ENCODE measurements at regions not wholly inside any gene's neighbourhood (a gene's known extent, or its start where the extent isn't known, plus 50 kb on each side); places are given as distances from the start of the nearest gene placed in this dataset.

DNA sequence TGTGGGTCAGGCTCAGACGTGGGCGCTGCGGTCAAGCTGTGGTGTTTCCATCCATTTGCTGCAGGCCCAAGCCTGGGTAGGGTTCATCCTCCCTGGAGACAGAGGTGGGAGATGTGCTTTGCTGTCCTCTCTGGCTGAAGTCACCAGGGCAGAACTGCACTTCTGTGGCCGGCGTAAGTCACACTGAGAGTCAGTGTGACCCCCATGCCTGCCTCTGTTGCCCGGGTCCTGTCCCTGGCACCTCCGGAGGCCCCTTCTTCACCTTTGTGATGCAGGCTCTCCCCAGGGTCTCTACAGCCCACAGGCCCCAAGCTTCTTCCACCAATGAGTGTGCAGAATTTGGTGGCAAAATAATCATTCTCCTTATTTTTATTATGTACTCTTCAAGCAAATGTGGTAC lies 53.8 kb upstream of the DACT2 start:
- Histone ChIP-seq H3K27me3 (replicated peaks; ENCODE audit: insufficient read depth, low read depth, low read length, poor library complexity) (no peaks in the 10 kb centered on the region), H3K4me3 (ENCODE audit: low read depth, low read length, poor library complexity, severe bottlenecking) (no peak overlapping the region), H3K27ac (ENCODE audit: low read depth, low read length, poor library complexity, severe bottlenecking) (no peak overlapping the region), H3K36me3 (ENCODE audit: insufficient read depth, low read length, poor library complexity, severe bottlenecking) (no peaks in the 10 kb centered on the region), H3K4me1 (ENCODE audit: insufficient read depth, low read length, poor library complexity, severe bottlenecking) (peaks cover 13% of the 10 kb centered on the region), H3K9me3 (ENCODE audit: low read depth, low read length, poor library complexity, severe bottlenecking) (no peaks in the 10 kb centered on the region)
- intact Hi-C loops (cut with micrococcal nuclease; ENCODE audit: unreplicated experiment), result no loop called here
- no peak for DNase-seq (ENCODE audit: low spot score)
- BruUV-seq (replicated peaks), result no TSS peak
- ChIA-PET POLR2A (ENCODE audit: low non-redundant PET) (interaction anchor here (0.7 kb wide), 1 partner anchor 106 kb away, joined by 3 read pairs; no protein-coding TSS in a partner anchor), CTCF (no interaction called here)
- TF ChIP-seq EZH2 (IDR thresholded peaks at IDR 0.05; ENCODE audit: borderline replicate concordance, low read depth, low read length, poor library complexity, severe bottlenecking), result no peak
- TF ChIP-seq, protein P1, sequence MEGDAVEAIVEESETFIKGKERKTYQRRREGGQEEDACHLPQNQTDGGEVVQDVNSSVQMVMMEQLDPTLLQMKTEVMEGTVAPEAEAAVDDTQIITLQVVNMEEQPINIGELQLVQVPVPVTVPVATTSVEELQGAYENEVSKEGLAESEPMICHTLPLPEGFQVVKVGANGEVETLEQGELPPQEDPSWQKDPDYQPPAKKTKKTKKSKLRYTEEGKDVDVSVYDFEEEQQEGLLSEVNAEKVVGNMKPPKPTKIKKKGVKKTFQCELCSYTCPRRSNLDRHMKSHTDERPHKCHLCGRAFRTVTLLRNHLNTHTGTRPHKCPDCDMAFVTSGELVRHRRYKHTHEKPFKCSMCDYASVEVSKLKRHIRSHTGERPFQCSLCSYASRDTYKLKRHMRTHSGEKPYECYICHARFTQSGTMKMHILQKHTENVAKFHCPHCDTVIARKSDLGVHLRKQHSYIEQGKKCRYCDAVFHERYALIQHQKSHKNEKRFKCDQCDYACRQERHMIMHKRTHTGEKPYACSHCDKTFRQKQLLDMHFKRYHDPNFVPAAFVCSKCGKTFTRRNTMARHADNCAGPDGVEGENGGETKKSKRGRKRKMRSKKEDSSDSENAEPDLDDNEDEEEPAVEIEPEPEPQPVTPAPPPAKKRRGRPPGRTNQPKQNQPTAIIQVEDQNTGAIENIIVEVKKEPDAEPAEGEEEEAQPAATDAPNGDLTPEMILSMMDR (conservative IDR thresholded peaks at IDR 0.05; ENCODE audit: low read depth, low read length), result no peak

DNA sequence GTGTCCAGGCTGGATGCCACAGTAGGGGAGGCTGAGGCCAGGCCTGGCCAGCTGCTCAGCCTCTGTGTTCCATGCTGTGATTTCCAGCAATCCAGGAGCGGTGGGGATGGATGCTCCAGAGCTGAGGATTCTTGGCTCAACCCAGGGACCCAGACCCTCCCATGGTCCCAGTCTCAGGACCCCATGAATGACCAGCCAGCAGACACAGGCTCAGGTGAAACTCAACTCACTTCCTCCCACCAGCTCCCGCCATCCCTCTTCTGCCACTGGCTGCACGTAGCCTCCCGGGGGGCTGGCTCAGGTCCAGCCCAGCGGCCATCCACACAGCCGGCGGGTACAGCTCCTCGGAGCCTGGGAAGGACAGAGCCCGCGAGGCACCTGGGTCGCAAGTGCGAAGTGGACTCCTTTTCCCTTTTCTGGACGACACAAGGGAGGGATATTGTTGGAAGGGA lies 54.5 kb upstream of the DACT2 start:
- no peaks in the 10 kb centered on the region for H3K9me3 ChIP-seq (ENCODE audit: low read depth, low read length, poor library complexity, severe bottlenecking)
- DNase-seq (ENCODE audit: low spot score), result no peak
- ChIA-PET POLR2A (ENCODE audit: low non-redundant PET) (interaction anchor here (0.7 kb wide), 1 partner anchor 106 kb away, joined by 3 read pairs; no protein-coding TSS in a partner anchor), CTCF (no interaction called here)
- no peak overlapping the region for H3K4me3 ChIP-seq (ENCODE audit: low read depth, low read length, poor library complexity, severe bottlenecking)
- BruUV-seq (replicated peaks), result no TSS peak
- no peak for TF ChIP-seq EZH2 (IDR thresholded peaks at IDR 0.05; ENCODE audit: borderline replicate concordance, low read depth, low read length, poor library complexity, severe bottlenecking)
- TF ChIP-seq, protein P1 (conservative IDR thresholded peaks at IDR 0.05; ENCODE audit: low read depth, low read length), result no peak
- H3K27me3 ChIP-seq (replicated peaks; ENCODE audit: insufficient read depth, low read depth, low read length, poor library complexity), result no peaks in the 10 kb centered on the region
- no peaks in the 10 kb centered on the region for H3K36me3 ChIP-seq (ENCODE audit: insufficient read depth, low read length, poor library complexity, severe bottlenecking)
- intact Hi-C loops (cut with micrococcal nuclease; ENCODE audit: unreplicated experiment), result no loop called here
- peaks cover 13% of the 10 kb centered on the region for H3K4me1 ChIP-seq (ENCODE audit: insufficient read depth, low read length, poor library complexity, severe bottlenecking)
- H3K27ac ChIP-seq (ENCODE audit: low read depth, low read length, poor library complexity, severe bottlenecking), result no peak overlapping the region

DNA sequence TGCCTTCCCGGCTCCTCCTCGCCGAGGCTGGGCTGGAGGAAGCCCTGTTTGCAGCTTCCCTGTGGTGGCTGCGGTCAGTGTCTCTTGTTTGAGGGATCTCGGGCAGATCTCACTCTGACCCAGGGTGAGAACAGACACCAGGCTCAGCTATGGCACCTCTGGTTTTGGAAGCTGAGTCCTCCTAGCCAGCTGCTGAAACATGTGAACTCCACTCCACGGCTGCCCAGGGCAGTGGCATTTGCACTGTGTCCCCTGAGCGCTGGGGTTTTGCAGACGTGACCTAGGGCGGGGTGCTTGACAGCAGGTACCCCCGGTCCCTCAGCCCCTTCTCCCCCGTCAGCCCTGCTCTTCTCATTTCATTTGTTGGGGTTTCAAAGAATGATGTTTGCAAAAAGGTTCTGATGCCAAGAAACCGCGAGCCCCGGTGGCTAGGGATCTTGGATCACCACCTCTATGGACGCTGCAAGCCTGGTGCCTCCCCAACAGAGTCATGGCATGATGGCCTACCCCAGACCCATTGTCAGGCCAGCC lies 55.0 kb upstream of the DACT2 start:
- TF ChIP-seq EZH2 (IDR thresholded peaks at IDR 0.05; ENCODE audit: borderline replicate concordance, low read depth, low read length, poor library complexity, severe bottlenecking), result no peak
- TF ChIP-seq, protein P1 (conservative IDR thresholded peaks at IDR 0.05; ENCODE audit: low read depth, low read length), result no peak
- BruUV-seq (replicated peaks), result no TSS peak
- Histone ChIP-seq H3K36me3 (ENCODE audit: insufficient read depth, low read length, poor library complexity, severe bottlenecking) (no peaks in the 10 kb centered on the region), H3K4me3 (ENCODE audit: low read depth, low read length, poor library complexity, severe bottlenecking) (no peak overlapping the region), H3K9me3 (ENCODE audit: low read depth, low read length, poor library complexity, severe bottlenecking) (no peaks in the 10 kb centered on the region), H3K27ac (ENCODE audit: low read depth, low read length, poor library complexity, severe bottlenecking) (no peak overlapping the region), H3K27me3 (replicated peaks; ENCODE audit: insufficient read depth, low read depth, low read length, poor library complexity) (no peaks in the 10 kb centered on the region), H3K4me1 (ENCODE audit: insufficient read depth, low read length, poor library complexity, severe bottlenecking) (peaks cover 13% of the 10 kb centered on the region)
- intact Hi-C loops (cut with micrococcal nuclease; ENCODE audit: unreplicated experiment), result no loop called here
- ChIA-PET POLR2A (ENCODE audit: low non-redundant PET) (no interaction called here), CTCF (no interaction called here)
- DNase-seq (ENCODE audit: low spot score), result no peak

Measured in A673 (cell line).